BJ (cell line): ENCODE measurements at regions not wholly inside any gene's neighbourhood (a gene's known extent, or its start where the extent isn't known, plus 50 kb on each side); places are given as distances from the start of the nearest gene placed in this dataset.

ENCODE experiments used
- CTCF ChIA-PET: fragments of 350-600 bp; formaldehyde crosslinking; extraction: SDS; loops from one replicate; lab custom pipeline; 2021; ENCODE audit warnings: antibody characterized with exemption, inconsistent platforms; lab: Yijun Ruan, JAX
- POLR2A ChIA-PET: fragments of 300-600 bp; sonication (Branson Sonifier 250); formaldehyde crosslinking; extraction: SDS; loops from one replicate; lab custom pipeline; 2021; ENCODE audit warnings: antibody characterized with exemption; lab: Charles Lee
- DNase-seq: peaks from one replicate; pipeline ENCODE4 v3.0.0-alpha.2; 2011; ENCODE audit warnings: low read depth
- H3K27me3 ChIP-seq: 2 replicates; pipeline ENCODE4 v1.6.0; 2011; ENCODE audit warnings: low read length; ENCODE audit not compliant: control insufficient read depth, insufficient read depth
- H3K36me3 ChIP-seq: 2 replicates; pipeline ENCODE4 v1.5.1; 2011; ENCODE audit warnings: low read length; ENCODE audit not compliant: control insufficient read depth, insufficient read depth
- H3K4me3 ChIP-seq: 2 replicates; pipeline ENCODE4 v1.5.1; 2011; ENCODE audit warnings: low read depth, mild to moderate bottlenecking, control low read depth, low read length
- TF ChIP-seq, protein P1 (sequence below): IDR thresholded peaks from 2 replicates; pipeline ENCODE4 v1.5.1; 2011; ENCODE audit warnings: low read depth, mild to moderate bottlenecking, control low read depth, inconsistent platforms, low read length, moderate library complexity; ENCODE audit not compliant: insufficient read depth

DNA sequence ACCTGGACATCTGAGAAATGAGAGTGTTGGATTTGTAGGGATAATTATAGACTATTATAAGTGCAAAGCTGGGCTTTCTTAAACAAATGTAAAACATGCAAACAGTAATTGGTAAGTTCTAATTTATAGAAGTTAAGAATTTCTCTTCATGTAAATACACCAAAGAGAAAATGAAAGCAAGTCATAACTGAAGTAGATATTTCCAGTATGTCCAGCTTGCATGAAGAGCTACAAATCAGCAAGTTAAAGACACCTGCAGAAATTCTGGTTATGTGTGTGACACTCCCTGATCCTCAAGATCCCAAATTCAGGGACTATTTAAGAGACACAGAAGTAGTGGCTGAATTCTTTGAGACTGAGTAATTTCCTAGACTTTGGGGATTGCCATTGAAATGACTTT is 308.9 kb downstream of the TLE4 start:
- Histone ChIP-seq H3K27me3 (no peaks in the 10 kb centered on the region), H3K36me3 (no peaks in the 10 kb centered on the region), H3K4me3 (no peak overlapping the region)
- TF ChIP-seq, protein P1, sequence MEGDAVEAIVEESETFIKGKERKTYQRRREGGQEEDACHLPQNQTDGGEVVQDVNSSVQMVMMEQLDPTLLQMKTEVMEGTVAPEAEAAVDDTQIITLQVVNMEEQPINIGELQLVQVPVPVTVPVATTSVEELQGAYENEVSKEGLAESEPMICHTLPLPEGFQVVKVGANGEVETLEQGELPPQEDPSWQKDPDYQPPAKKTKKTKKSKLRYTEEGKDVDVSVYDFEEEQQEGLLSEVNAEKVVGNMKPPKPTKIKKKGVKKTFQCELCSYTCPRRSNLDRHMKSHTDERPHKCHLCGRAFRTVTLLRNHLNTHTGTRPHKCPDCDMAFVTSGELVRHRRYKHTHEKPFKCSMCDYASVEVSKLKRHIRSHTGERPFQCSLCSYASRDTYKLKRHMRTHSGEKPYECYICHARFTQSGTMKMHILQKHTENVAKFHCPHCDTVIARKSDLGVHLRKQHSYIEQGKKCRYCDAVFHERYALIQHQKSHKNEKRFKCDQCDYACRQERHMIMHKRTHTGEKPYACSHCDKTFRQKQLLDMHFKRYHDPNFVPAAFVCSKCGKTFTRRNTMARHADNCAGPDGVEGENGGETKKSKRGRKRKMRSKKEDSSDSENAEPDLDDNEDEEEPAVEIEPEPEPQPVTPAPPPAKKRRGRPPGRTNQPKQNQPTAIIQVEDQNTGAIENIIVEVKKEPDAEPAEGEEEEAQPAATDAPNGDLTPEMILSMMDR, result no peak
- DNase-seq, result no peak
- CTCF ChIA-PET, result no interaction called here
- POLR2A ChIA-PET, result no interaction called here

GRCh38 chr9:79877943-79878602 is 306.3 kb downstream of the TLE4 start:
- POLR2A ChIA-PET, result no interaction called here
- TF ChIP-seq, protein P1, result no peak
- no peaks in the 10 kb centered on the region for H3K36me3 ChIP-seq
- H3K27me3 ChIP-seq, result 0 out of 2 replicates have a peak, but pooled peaks cover 2% of the 10 kb centered on the region
- DNase-seq, result no peak
- H3K4me3 ChIP-seq, result no peak overlapping the region
- CTCF ChIA-PET, result no interaction called here

- ChIA-PET CTCF (no interaction called here), POLR2A (no interaction called here)
- H3K27me3 ChIP-seq, result no peaks in the 10 kb centered on the region
- TF ChIP-seq, protein P1, result no peak
- no peak overlapping the region for H3K4me3 ChIP-seq
- DNase-seq, result no peak
- H3K36me3 ChIP-seq, result no peaks in the 10 kb centered on the region
Observed at GRCh38 chr9:79868567-79869189, 296.9 kb downstream of the TLE4 start.

DNA sequence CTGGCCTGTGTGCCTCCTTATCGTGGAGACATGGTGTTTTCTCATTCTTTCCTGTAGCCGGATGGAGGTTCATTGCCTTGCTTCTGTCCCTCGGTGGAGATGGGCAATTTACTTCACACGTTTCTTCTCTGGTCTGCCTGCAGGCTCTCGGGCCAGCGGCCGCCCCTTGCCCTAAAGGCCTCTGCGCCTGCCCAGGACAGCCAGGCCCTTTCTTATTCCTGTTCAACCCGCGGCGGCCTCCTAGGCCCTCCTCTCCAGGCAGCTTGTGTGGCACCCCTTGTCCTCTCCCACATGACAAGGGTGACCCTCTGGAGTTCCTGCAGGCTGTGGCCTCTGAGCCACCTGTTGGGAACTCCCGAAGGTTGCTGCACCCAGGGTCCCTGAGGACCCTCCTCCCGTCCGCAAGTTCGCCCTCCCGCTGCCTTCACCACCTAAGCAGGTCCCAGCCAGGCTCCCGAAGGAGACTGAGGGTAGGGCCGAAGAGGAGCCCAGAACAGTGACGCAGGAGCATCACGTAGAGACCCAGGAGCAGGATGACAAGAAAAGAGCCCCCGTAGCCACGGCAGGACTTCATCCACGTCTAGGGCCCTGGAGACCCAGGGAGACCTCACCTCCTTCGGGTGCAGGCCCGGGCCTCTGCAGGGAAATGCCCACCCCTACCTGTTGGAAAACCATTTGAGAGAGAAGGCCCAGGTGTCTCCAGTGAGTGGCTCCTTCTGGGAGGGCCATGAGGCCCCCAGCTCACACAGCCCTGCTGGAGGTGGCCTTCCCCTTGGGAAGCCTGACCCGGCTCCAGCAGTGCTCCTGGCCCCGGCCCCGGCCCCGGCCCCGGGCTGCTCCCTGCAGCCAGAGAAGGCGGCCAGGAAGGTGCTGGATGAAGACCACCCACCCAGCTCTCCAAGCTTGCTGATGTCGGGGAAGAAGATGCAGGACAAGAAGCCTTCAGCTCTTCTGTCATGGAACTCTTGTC is 291.4 kb downstream of the TLE4 start:
- ChIA-PET POLR2A (no interaction called here), CTCF (no interaction called here)
- TF ChIP-seq, protein P1, result no peak
- Histone ChIP-seq H3K4me3 (no peak overlapping the region), H3K27me3 (no peaks in the 10 kb centered on the region), H3K36me3 (no peaks in the 10 kb centered on the region)
- DNase-seq, result no peak

DNA sequence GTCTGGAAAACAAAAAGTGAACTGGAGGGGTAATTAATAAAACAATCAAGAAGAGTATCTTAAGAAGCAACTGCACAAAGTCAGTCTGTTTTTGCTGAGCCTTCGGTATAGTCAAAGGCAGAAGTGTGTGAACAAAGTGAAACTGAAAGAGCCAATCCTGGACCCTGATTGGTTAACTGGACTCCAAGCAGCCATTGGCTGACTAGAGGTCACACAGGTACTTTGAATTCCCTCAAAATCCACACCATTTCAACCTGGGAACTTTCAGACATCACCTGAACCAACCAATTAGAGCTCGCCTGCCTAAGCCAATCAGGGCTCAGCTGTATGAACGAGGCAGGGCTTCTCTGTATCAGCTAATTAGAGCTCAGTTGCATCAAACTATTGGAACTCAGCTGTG is 286.7 kb downstream of the TLE4 start:
- ChIA-PET POLR2A (no interaction called here), CTCF (no interaction called here)
- Histone ChIP-seq H3K27me3 (no peaks in the 10 kb centered on the region), H3K36me3 (no peaks in the 10 kb centered on the region), H3K4me3 (no peak overlapping the region)
- no peak for DNase-seq
- TF ChIP-seq, protein P1, result no peak
